Bronchial epithelial cell (primary cell): ENCODE measurements at regions not wholly inside any gene's neighbourhood (a gene's known extent, or its start where the extent isn't known, plus 50 kb on each side); places are given as distances from the start of the nearest gene placed in this dataset.

Experiments
- DNase-seq: peaks from one replicate; pipeline ENCODE4 v3.0.0-alpha.2; 2010; ENCODE audit warnings: low read depth
- FAIRE-seq: peaks from 2 replicates; lab custom pipeline; 2011; peaks lifted over from hg19 to GRCh38; lab: Jason Lieb, UNC
- H3K27me3 ChIP-seq: 2 replicates; pipeline ENCODE4 v1.5.1; 2011; ENCODE audit warnings: low read length; ENCODE audit not compliant: control insufficient read depth, insufficient read depth
- H3K36me3 ChIP-seq: 2 replicates; pipeline ENCODE4 v1.5.1; 2011; ENCODE audit warnings: low read length; ENCODE audit not compliant: control insufficient read depth, insufficient read depth
- H3K4me3 ChIP-seq: 2 replicates; pipeline ENCODE4 v1.5.1; 2011; ENCODE audit warnings: mild to moderate bottlenecking, low read depth, low read length, control low read depth
- CTCF ChIP-seq: IDR thresholded peaks from 2 replicates; pipeline ENCODE4 v1.5.1; 2011; ENCODE audit warnings: mild to moderate bottlenecking, moderate library complexity, low read length, control low read depth, inconsistent platforms; ENCODE audit not compliant: insufficient read depth, severe bottlenecking

- no peak for TF ChIP-seq CTCF
- Histone ChIP-seq H3K27me3 (no peaks in the 10 kb centered on the region), H3K4me3 (no peak overlapping the region), H3K36me3 (no peaks in the 10 kb centered on the region)
- FAIRE-seq (no peak), DNase-seq (no peak)
Observed at GRCh38 chr5:92525131-92525530, 1055.9 kb downstream of the NR2F1-AS1 start.

GRCh38 chr5:92519811-92520632 lies 1061.0 kb downstream of the NR2F1-AS1 start:
- Histone ChIP-seq H3K4me3 (no peak overlapping the region), H3K27me3 (no peaks in the 10 kb centered on the region), H3K36me3 (no peaks in the 10 kb centered on the region)
- FAIRE-seq (no peak), DNase-seq (no peak)
- TF ChIP-seq CTCF, result no peak

- H3K36me3 ChIP-seq, result no peaks in the 10 kb centered on the region
- H3K4me3 ChIP-seq, result no peak overlapping the region
- DNase-seq (peak; percentile 84), FAIRE-seq (no peak)
- H3K27me3 ChIP-seq, result no peaks in the 10 kb centered on the region
- peak; percentile 77 for TF ChIP-seq CTCF
Observed at GRCh38 chr5:92518318-92518904, 1062.6 kb downstream of the NR2F1-AS1 start.

GRCh38 chr5:92514896-92515295 lies 1066.1 kb downstream of the NR2F1-AS1 start:
- DNase-seq (no peak), FAIRE-seq (no peak)
- H3K27me3 ChIP-seq, result no peaks in the 10 kb centered on the region
- H3K4me3 ChIP-seq, result no peak overlapping the region
- H3K36me3 ChIP-seq, result no peaks in the 10 kb centered on the region
- no peak for TF ChIP-seq CTCF

- Histone ChIP-seq H3K36me3 (no peaks in the 10 kb centered on the region), H3K4me3 (no peak overlapping the region), H3K27me3 (no peaks in the 10 kb centered on the region)
- FAIRE-seq, result no peak
- DNase-seq, result peak; percentile 87
- TF ChIP-seq CTCF, result no peak
Observed at GRCh38 chr5:92513067-92513466, 1068.0 kb downstream of the NR2F1-AS1 start.
